ENCODE measurements at regions not wholly inside any gene's neighbourhood (a gene's known extent, or its start where the extent isn't known, plus 50 kb on each side); places are given as distances from the start of the nearest gene placed in this dataset.

GRCh38 chr2:199070322-199070949 lies 387.3 kb downstream of the SATB2 start:
- no peak for TF ChIP-seq POLR2A (IDR thresholded peaks at IDR 0.05; ENCODE audit: low read depth)
- TF ChIP-seq CTCF (IDR thresholded peaks at IDR 0.05): no peak
- TF ChIP-seq POLR2AphosphoS5 (IDR thresholded peaks at IDR 0.05): no peak

Measured in esophagus muscularis mucosa (tissue), 3 donors.